ENCODE measurements at regions not wholly inside any gene's neighbourhood (a gene's known extent, or its start where the extent isn't known, plus 50 kb on each side); places are given as distances from the start of the nearest gene placed in this dataset.

- Mint-ChIP-seq H3K4me3 (no peak overlapping the region), H3K27me3 (no peaks in the 10 kb centered on the region), H3K27ac (no peak overlapping the region), H3K4me1 (ENCODE audit: low read depth) (peaks cover 12% of the 10 kb centered on the region), H3K9me3 (peaks cover 8% of the 10 kb centered on the region), H3K36me3 (ENCODE audit: low read depth) (no peaks in the 10 kb centered on the region)
- no peak for DNase-seq
Observed at GRCh38 chr5:56342616-56343015, 109.5 kb upstream of the ANKRD55 start.

GRCh38 chr5:56340196-56340980 lies 107.3 kb upstream of the ANKRD55 start:
- Mint-ChIP-seq H3K27ac (no peak overlapping the region), H3K4me3 (no peak overlapping the region), H3K36me3 (ENCODE audit: low read depth) (no peaks in the 10 kb centered on the region), H3K27me3 (no peaks in the 10 kb centered on the region), H3K9me3 (peaks cover 20% of the 10 kb centered on the region), H3K4me1 (ENCODE audit: low read depth) (peaks cover 12% of the 10 kb centered on the region)
- no peak for DNase-seq

- DNase-seq: no peak
- Mint-ChIP-seq H3K27ac (no peak overlapping the region), H3K36me3 (ENCODE audit: low read depth) (peaks cover 1% of the 10 kb centered on the region), H3K9me3 (peaks cover 26% of the 10 kb centered on the region), H3K27me3 (no peaks in the 10 kb centered on the region), H3K4me3 (no peak overlapping the region), H3K4me1 (ENCODE audit: low read depth) (peaks cover 12% of the 10 kb centered on the region)
Observed at GRCh38 chr5:56339732-56340131, 106.6 kb upstream of the ANKRD55 start.

GRCh38 chr5:56337715-56338319 lies 104.7 kb upstream of the ANKRD55 start:
- Mint-ChIP-seq H3K27me3 (no peaks in the 10 kb centered on the region), H3K4me3 (no peak overlapping the region), H3K27ac (no peak overlapping the region), H3K9me3 (peaks cover 29% of the 10 kb centered on the region), H3K4me1 (ENCODE audit: low read depth) (peaks cover 4% of the 10 kb centered on the region), H3K36me3 (ENCODE audit: low read depth) (peaks cover 8% of the 10 kb centered on the region)
- DNase-seq: no peak

- Mint-ChIP-seq H3K36me3 (ENCODE audit: low read depth) (peaks cover 8% of the 10 kb centered on the region), H3K9me3 (peaks cover 29% of the 10 kb centered on the region), H3K4me1 (ENCODE audit: low read depth) (peaks cover 17% of the 10 kb centered on the region), H3K27ac (no peak overlapping the region), H3K27me3 (no peaks in the 10 kb centered on the region), H3K4me3 (no peak overlapping the region)
- no peak for DNase-seq
Observed at GRCh38 chr5:56335212-56335611, 102.1 kb upstream of the ANKRD55 start.

- Mint-ChIP-seq H3K27ac (peak overlapping the region; percentile 97), H3K9me3 (peaks cover 16% of the 10 kb centered on the region), H3K4me3 (no peak overlapping the region), H3K27me3 (no peaks in the 10 kb centered on the region), H3K36me3 (ENCODE audit: low read depth) (peaks cover 8% of the 10 kb centered on the region), H3K4me1 (ENCODE audit: low read depth) (peaks cover 58% of the 10 kb centered on the region)
- no peak for DNase-seq
Observed at GRCh38 chr5:56330806-56331205, 97.7 kb upstream of the ANKRD55 start.

- H3K4me1 Mint-ChIP-seq (ENCODE audit: low read depth): peaks cover 63% of the 10 kb centered on the region
- no peaks in the 10 kb centered on the region for H3K27me3 Mint-ChIP-seq
- H3K36me3 Mint-ChIP-seq (ENCODE audit: low read depth): peaks cover 8% of the 10 kb centered on the region
- H3K9me3 Mint-ChIP-seq: peaks cover 10% of the 10 kb centered on the region
- peak overlapping the region; percentile 97 for H3K27ac Mint-ChIP-seq
- no peak for DNase-seq
- peak overlapping the region; percentile 65 for H3K4me3 Mint-ChIP-seq
Observed at GRCh38 chr5:56330167-56330566, 97.0 kb upstream of the ANKRD55 start.

GRCh38 chr5:56329652-56330051 lies 96.5 kb upstream of the ANKRD55 start:
- H3K27me3 Mint-ChIP-seq: no peaks in the 10 kb centered on the region
- peaks cover 6% of the 10 kb centered on the region for H3K36me3 Mint-ChIP-seq (ENCODE audit: low read depth)
- peak overlapping the region; percentile 97 for H3K27ac Mint-ChIP-seq
- peaks cover 5% of the 10 kb centered on the region for H3K9me3 Mint-ChIP-seq
- DNase-seq: no peak
- peaks cover 66% of the 10 kb centered on the region for H3K4me1 Mint-ChIP-seq (ENCODE audit: low read depth)
- H3K4me3 Mint-ChIP-seq: peak overlapping the region; percentile 65

- DNase-seq: peak; percentile 56
Observed at GRCh38 chr5:56328753-56329560, 95.8 kb upstream of the ANKRD55 start.

GRCh38 chr5:56327809-56328208 lies 94.7 kb upstream of the ANKRD55 start:
- DNase-seq: peak; percentile 76
- H3K9me3 Mint-ChIP-seq: peaks cover 3% of the 10 kb centered on the region
- peak overlapping the region; percentile 47 for H3K4me3 Mint-ChIP-seq
- H3K27ac Mint-ChIP-seq: peak overlapping the region; percentile 97
- no peaks in the 10 kb centered on the region for H3K36me3 Mint-ChIP-seq (ENCODE audit: low read depth)
- H3K4me1 Mint-ChIP-seq (ENCODE audit: low read depth): peaks cover 81% of the 10 kb centered on the region
- no peaks in the 10 kb centered on the region for H3K27me3 Mint-ChIP-seq

More at GRCh38 chr5:56328753-56329560, 95.8 kb upstream of the ANKRD55 start:
- Mint-ChIP-seq H3K4me3 (peak overlapping the region; percentile 65), H3K36me3 (ENCODE audit: low read depth) (peaks cover under 1% of the 10 kb centered on the region), H3K27me3 (no peaks in the 10 kb centered on the region), H3K27ac (peak overlapping the region; percentile 97), H3K4me1 (ENCODE audit: low read depth) (peaks cover 70% of the 10 kb centered on the region), H3K9me3 (peaks cover 4% of the 10 kb centered on the region)

GRCh38 chr5:56326770-56327169 lies 93.6 kb upstream of the ANKRD55 start:
- Mint-ChIP-seq H3K36me3 (ENCODE audit: low read depth) (no peaks in the 10 kb centered on the region), H3K27ac (peak overlapping the region; percentile 97), H3K4me3 (peak overlapping the region; percentile 24), H3K27me3 (no peaks in the 10 kb centered on the region), H3K4me1 (ENCODE audit: low read depth) (peaks cover 83% of the 10 kb centered on the region), H3K9me3 (peaks cover 3% of the 10 kb centered on the region)
- DNase-seq: peak; percentile 44

- no peaks in the 10 kb centered on the region for H3K27me3 Mint-ChIP-seq
- H3K4me1 Mint-ChIP-seq (ENCODE audit: low read depth): peaks cover 87% of the 10 kb centered on the region
- H3K36me3 Mint-ChIP-seq (ENCODE audit: low read depth): no peaks in the 10 kb centered on the region
- peaks cover 3% of the 10 kb centered on the region for H3K9me3 Mint-ChIP-seq
- peak overlapping the region; percentile 16 for H3K27ac Mint-ChIP-seq
- H3K4me3 Mint-ChIP-seq: no peak overlapping the region
- no peak for DNase-seq
Observed at GRCh38 chr5:56326116-56326515, 93.0 kb upstream of the ANKRD55 start.

- Mint-ChIP-seq H3K27ac (peak overlapping the region; percentile 53), H3K4me1 (ENCODE audit: low read depth) (peaks cover 85% of the 10 kb centered on the region), H3K36me3 (ENCODE audit: low read depth) (no peaks in the 10 kb centered on the region), H3K9me3 (peaks cover 3% of the 10 kb centered on the region), H3K4me3 (no peak overlapping the region), H3K27me3 (no peaks in the 10 kb centered on the region)
- DNase-seq: no peak
Observed at GRCh38 chr5:56325039-56325438, 91.9 kb upstream of the ANKRD55 start.

- Mint-ChIP-seq H3K27ac (peak overlapping the region; percentile 50), H3K9me3 (peaks cover 3% of the 10 kb centered on the region)
- DNase-seq: no peak
Observed at GRCh38 chr5:56323505-56323904, 90.4 kb upstream of the ANKRD55 start.

More at GRCh38 chr5:56323505-56323904, 90.4 kb upstream of the ANKRD55 start:
- Mint-ChIP-seq H3K4me3 (no peak overlapping the region), H3K4me1 (ENCODE audit: low read depth) (peaks cover 84% of the 10 kb centered on the region), H3K36me3 (ENCODE audit: low read depth) (no peaks in the 10 kb centered on the region), H3K27me3 (no peaks in the 10 kb centered on the region)
